BE2C (cell line): ENCODE measurements at regions not wholly inside any gene's neighbourhood (a gene's known extent, or its start where the extent isn't known, plus 50 kb on each side); places are given as distances from the start of the nearest gene placed in this dataset.
"Not testable (repeated sequence)": the region's sequence is repeated elsewhere in the genome, so short reads cannot be mapped to it uniquely, and the experiment has no call there.

Experiments used
- DNase-seq: peaks from one replicate; pipeline ENCODE4 v3.0.0-alpha.2; 2020
- H3K27me3 ChIP-seq: fragments of 250-450 bp; sonication (Bioruptor Pico); 2 replicates; pipeline ENCODE4 v1.5.1; 2020; ENCODE audit warnings: mild to moderate bottlenecking
- H3K36me3 ChIP-seq: fragments of 250-450 bp; sonication (Bioruptor Pico); 2 replicates; pipeline ENCODE4 v1.5.1; 2020; ENCODE audit warnings: mild to moderate bottlenecking
- H3K4me1 ChIP-seq: fragments of 250-450 bp; sonication (Bioruptor Pico); 2 replicates; pipeline ENCODE4 v1.5.1; 2020
- H3K4me3 ChIP-seq: 2 replicates; pipeline ENCODE4 v1.5.1; 2011; ENCODE audit warnings: low read depth, low read length
- H3K9me3 ChIP-seq: fragments of 250-450 bp; sonication (Bioruptor Pico); 2 replicates; pipeline ENCODE4 v1.5.1; 2020
- CTCF ChIP-seq: IDR thresholded peaks from 2 replicates; pipeline ENCODE4 v1.5.1; 2012; ENCODE audit warnings: mild to moderate bottlenecking, low read depth, low read length

DNA sequence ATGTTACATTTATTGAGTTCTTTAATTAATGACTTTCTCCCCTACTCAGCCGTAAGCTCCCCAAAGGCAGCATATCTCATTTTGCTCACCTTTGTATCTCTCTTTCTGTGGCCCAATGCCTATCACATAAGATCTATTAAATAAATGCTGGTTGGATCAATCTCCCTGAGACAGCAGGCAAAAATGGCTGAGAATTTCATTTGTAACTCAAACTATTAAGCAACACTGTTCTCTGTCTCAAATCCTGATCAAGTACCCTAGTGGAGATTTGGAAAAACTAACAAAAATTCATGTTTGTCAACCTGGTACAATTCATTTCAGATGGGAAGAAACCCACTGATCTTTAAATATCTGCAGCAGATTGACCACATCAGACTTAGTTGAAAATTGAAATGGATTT lies 127.4 kb downstream of the ZFAND4 start:
- no peaks in the 10 kb centered on the region for H3K9me3 ChIP-seq
- no peak for DNase-seq
- no peak for TF ChIP-seq CTCF
- H3K27me3 ChIP-seq = no peaks in the 10 kb centered on the region
- no peak overlapping the region for H3K4me3 ChIP-seq
- H3K36me3 ChIP-seq = no peaks in the 10 kb centered on the region
- H3K4me1 ChIP-seq = no peaks in the 10 kb centered on the region

- no peaks in the 10 kb centered on the region for H3K9me3 ChIP-seq
- no peaks in the 10 kb centered on the region for H3K36me3 ChIP-seq
- no peak for DNase-seq
- no peak overlapping the region for H3K4me3 ChIP-seq
- no peaks in the 10 kb centered on the region for H3K4me1 ChIP-seq
- TF ChIP-seq CTCF = no peak
- H3K27me3 ChIP-seq = no peaks in the 10 kb centered on the region
Measured at GRCh38 chr10:45544191-45544590, 128.4 kb downstream of the ZFAND4 start.

DNA sequence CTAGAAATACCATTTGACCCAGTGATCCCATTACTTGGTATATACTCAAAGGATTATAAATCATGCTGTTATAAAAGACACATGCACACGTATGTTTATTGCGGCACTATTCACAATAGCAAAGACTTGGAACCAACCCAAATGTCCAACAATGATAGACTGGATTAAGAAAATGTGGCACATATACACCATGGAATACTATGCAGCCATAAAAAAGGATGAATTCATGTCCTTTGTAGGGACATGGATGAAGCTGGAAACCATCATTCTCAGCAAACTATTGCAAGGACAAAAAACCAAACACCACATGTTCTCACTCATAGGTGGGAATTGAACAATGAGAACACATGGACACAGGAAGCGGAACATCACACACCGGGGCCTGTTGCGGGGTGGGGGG lies 131.5 kb downstream of the ZFAND4 start:
- not testable (repeated sequence) for DNase-seq, H3K27me3 ChIP-seq, H3K4me3 ChIP-seq, H3K36me3 ChIP-seq, H3K4me1 ChIP-seq, H3K9me3 ChIP-seq

DNA sequence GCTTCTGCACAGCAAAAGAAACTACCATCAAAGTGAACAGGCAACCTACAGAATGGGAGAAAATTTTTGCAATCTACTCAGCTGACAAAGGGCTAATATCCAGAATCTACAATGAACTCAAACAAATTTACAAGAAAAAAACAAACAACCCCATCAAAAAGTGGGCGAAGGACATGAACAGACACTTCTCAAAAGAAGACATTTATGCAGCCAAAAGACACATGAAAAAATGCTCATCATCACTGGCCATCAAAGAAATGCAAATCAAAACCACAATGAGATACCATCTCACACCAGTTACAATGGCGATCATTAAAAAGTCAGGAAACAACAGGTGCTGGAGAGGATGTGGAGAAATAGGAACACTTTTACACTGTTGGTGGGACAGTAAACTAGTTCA lies 132.0 kb downstream of the ZFAND4 start:
- not testable (repeated sequence) for DNase-seq, H3K27me3 ChIP-seq, H3K36me3 ChIP-seq, H3K9me3 ChIP-seq, H3K4me3 ChIP-seq, H3K4me1 ChIP-seq

GRCh38 chr10:45539569-45539968 lies 133.0 kb downstream of the ZFAND4 start:
- not testable (repeated sequence) for H3K27me3 ChIP-seq, H3K4me1 ChIP-seq, H3K9me3 ChIP-seq, DNase-seq, H3K4me3 ChIP-seq, H3K36me3 ChIP-seq

DNA sequence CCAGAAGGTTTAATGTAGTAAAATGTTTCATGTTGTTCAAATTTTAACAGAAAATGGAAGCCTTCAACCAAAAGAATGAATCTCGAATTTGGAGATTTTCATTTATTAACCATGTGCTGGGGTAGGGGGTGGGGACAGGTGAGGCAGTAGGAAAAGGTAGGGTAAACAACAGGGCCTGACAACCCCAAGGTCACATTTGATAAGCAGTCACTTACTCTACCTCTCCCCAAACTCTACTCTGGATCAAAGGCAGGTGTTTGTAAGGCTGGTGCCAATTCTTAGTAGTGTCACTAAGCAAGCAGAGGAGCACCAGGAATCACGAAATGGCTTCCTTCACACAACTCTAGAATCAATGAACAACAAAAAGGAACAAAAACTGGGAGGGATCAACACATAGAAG lies 138.0 kb downstream of the ZFAND4 start:
- Histone ChIP-seq H3K4me3 (no peak overlapping the region), H3K9me3 (no peaks in the 10 kb centered on the region), H3K4me1 (no peaks in the 10 kb centered on the region), H3K27me3 (no peaks in the 10 kb centered on the region), H3K36me3 (no peaks in the 10 kb centered on the region)
- TF ChIP-seq CTCF = no peak
- DNase-seq = no peak

DNA sequence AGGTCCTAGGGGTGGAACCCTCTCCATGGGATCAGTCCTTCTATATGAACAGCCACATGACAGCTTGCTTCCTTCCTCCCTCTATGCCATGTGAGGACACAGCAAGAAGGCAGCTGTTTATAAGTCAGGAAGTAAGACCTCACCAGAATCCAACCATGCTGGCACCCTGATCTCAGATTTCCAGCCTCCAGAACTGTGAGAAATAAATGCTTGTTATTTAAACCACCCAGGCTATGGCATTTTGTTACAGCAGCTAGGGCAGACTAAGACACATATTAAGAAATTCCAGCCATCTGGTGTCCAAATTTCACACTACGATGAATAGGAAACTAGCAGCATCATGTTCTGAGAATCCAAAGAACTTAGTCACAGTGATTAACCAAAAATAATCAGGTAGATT lies 140.1 kb downstream of the ZFAND4 start:
- no peaks in the 10 kb centered on the region for H3K9me3 ChIP-seq
- no peak for DNase-seq
- H3K36me3 ChIP-seq = no peaks in the 10 kb centered on the region
- TF ChIP-seq CTCF = no peak
- H3K4me1 ChIP-seq = no peaks in the 10 kb centered on the region
- no peak overlapping the region for H3K4me3 ChIP-seq
- H3K27me3 ChIP-seq = no peaks in the 10 kb centered on the region

DNA sequence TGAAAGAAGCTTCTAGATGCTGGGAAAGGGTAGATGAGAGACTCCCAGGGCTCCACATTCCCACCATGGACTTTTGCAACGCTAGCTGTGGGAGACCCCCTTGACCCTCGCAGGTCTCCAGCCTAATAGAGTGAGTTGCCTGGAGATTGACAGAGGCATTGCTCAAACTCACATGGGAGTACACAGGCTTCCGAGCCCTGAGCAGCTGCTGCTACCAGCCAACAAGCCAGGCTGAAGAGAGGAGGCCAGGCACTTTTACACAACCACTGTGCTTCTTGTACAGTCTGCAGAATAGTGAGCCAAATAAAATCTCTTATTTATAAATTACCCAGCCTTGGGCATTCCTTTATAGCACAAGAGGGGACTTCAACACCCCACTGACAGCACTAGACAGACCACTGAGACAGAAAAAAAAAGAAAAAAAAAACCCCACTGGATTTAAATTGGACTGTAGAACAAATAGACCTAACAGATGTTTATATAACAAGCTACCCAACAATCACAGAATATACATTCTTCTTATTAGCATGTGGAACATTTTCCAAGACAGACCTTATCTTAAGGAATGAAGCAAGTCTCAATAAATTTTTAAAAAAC lies 146.2 kb downstream of the ZFAND4 start:
- Histone ChIP-seq H3K9me3 (no peaks in the 10 kb centered on the region), H3K27me3 (no peaks in the 10 kb centered on the region), H3K4me1 (no peaks in the 10 kb centered on the region), H3K4me3 (no peak overlapping the region), H3K36me3 (no peaks in the 10 kb centered on the region)
- no peak for DNase-seq
- TF ChIP-seq CTCF = no peak
